GM23338 (cell line): ENCODE measurements at regions not wholly inside any gene's neighbourhood (a gene's known extent, or its start where the extent isn't known, plus 50 kb on each side); places are given as distances from the start of the nearest gene placed in this dataset.

ENCODE experiments used
- ATAC-seq: fragments of 200-7000 bp; cut with Tn5 transposase; 3 replicates; pipeline ENCODE4 v1.9.1; 2020
- DNase-seq: peaks from one replicate; pipeline ENCODE4 v3.0.0-alpha.2; 2015; ENCODE audit warnings: low spot score
- H2AFZ ChIP-seq: fragments of 200-600 bp; sonication (generic); 2 replicates; pipeline ENCODE4 v1.8.0; 2016; ENCODE audit warnings: antibody characterized with exemption, mild to moderate bottlenecking, moderate library complexity
- H3F3A ChIP-seq: fragments of 200-600 bp; sonication (generic); replicated peaks from 2 replicates; pipeline ENCODE4 v1.8.0; 2017; ENCODE audit warnings: antibody characterized with exemption, mixed run types, low read depth
- H3K27ac ChIP-seq: fragments of 200-600 bp; sonication (generic); 2 replicates; pipeline ENCODE4 v1.6.1; 2016; ENCODE audit warnings: low read depth
- H3K27me3 ChIP-seq: fragments of 200-600 bp; sonication (generic); 2 replicates; pipeline ENCODE4 v1.8.0; 2016; ENCODE audit warnings: mild to moderate bottlenecking, mixed run types, moderate library complexity; ENCODE audit not compliant: insufficient read depth
- H3K36me3 ChIP-seq: fragments of 200-600 bp; sonication (generic); 2 replicates; pipeline ENCODE4 v1.8.0; 2016; ENCODE audit warnings: mild to moderate bottlenecking; ENCODE audit not compliant: insufficient read depth
- H3K4me1 ChIP-seq: fragments of 200-600 bp; sonication (generic); 2 replicates; pipeline ENCODE4 v1.8.0; 2016; ENCODE audit warnings: mild to moderate bottlenecking, moderate library complexity; ENCODE audit not compliant: insufficient read depth
- H3K4me2 ChIP-seq: fragments of 200-600 bp; sonication (generic); 2 replicates; pipeline ENCODE4 v1.7.1; 2017; ENCODE audit warnings: mixed run types
- H3K4me3 ChIP-seq: fragments of 200-600 bp; sonication (generic); 2 replicates; pipeline ENCODE4 v1.6.1; 2016; ENCODE audit warnings: mixed run types
- H3K79me2 ChIP-seq: fragments of 200-600 bp; sonication (generic); replicated peaks from 2 replicates; pipeline ENCODE4 v1.8.0; 2017; ENCODE audit warnings: mild to moderate bottlenecking; ENCODE audit not compliant: insufficient read depth
- H3K9me2 ChIP-seq: fragments of 200-600 bp; sonication (generic); 2 replicates; pipeline ENCODE4 v1.8.0; 2017; ENCODE audit not compliant: insufficient read depth
- H4K20me1 ChIP-seq: fragments of 200-600 bp; sonication (generic); replicated peaks from 2 replicates; pipeline ENCODE4 v1.8.0; 2017; ENCODE audit warnings: mild to moderate bottlenecking; ENCODE audit not compliant: insufficient read depth
- H3K27ac Mint-ChIP-seq: 2 replicates; pipeline ENCODE4 v1.8.0; 2020; ENCODE audit warnings: inconsistent platforms, mild to moderate bottlenecking, moderate library complexity, mixed read lengths
- H3K27me3 Mint-ChIP-seq: 3 replicates; pipeline ENCODE4 v1.8.0; 2022; ENCODE audit warnings: low read depth, mild to moderate bottlenecking, moderate library complexity, mixed read lengths, inconsistent platforms; ENCODE audit not compliant: insufficient read depth, poor library complexity
- H3K36me3 Mint-ChIP-seq: 3 replicates; pipeline ENCODE4 v1.8.0; 2021; ENCODE audit warnings: low read depth, mild to moderate bottlenecking, inconsistent platforms, moderate library complexity, mixed read lengths
- H3K4me1 Mint-ChIP-seq: 3 replicates; pipeline ENCODE4 v1.8.0; 2020; ENCODE audit warnings: mild to moderate bottlenecking, inconsistent platforms, mixed read lengths
- H3K4me3 Mint-ChIP-seq: 3 replicates; pipeline ENCODE4 v1.8.0; 2021; ENCODE audit warnings: moderate library complexity, mild to moderate bottlenecking, inconsistent platforms, mixed read lengths
- H3K9me3 Mint-ChIP-seq: 3 replicates; pipeline ENCODE4 v1.8.0; 2020; ENCODE audit warnings: moderate library complexity, mild to moderate bottlenecking, inconsistent platforms, mixed read lengths
- CREB1 ChIP-seq: fragments of 250-450 bp; sonication (Bioruptor Pico); IDR thresholded peaks from 2 replicates; pipeline ENCODE4 v1.5.0; 2020; ENCODE audit warnings: low read depth, mild to moderate bottlenecking, moderate library complexity
- EZH2 ChIP-seq: fragments of 200-600 bp; sonication (generic); IDR thresholded peaks from one replicate; pipeline ENCODE4 v1.8.0; 2017; ENCODE audit warnings: antibody characterized with exemption, mild to moderate bottlenecking, low read depth; ENCODE audit not compliant: unreplicated experiment
- EZH2phosphoT487 ChIP-seq: fragments of 200-600 bp; sonication (generic); IDR thresholded peaks from one replicate; pipeline ENCODE4 v1.8.1; 2018; ENCODE audit warnings: antibody characterized with exemption; ENCODE audit not compliant: unreplicated experiment
- JUNB ChIP-seq: IDR thresholded peaks from one replicate; pipeline ENCODE4 v1.6.1; 2016; ENCODE audit warnings: antibody characterized with exemption; ENCODE audit not compliant: unreplicated experiment
- NANOG ChIP-seq: IDR thresholded peaks from 2 replicates; pipeline ENCODE4 v1.6.1; 2016; ENCODE audit warnings: antibody characterized with exemption, borderline replicate concordance
- STAT1 ChIP-seq: IDR thresholded peaks from one replicate; pipeline ENCODE4 v1.6.1; 2016; ENCODE audit warnings: antibody characterized with exemption; ENCODE audit not compliant: unreplicated experiment
- ZNF114 ChIP-seq: fragments of 250-450 bp; sonication (Bioruptor Pico); IDR thresholded peaks from 2 replicates; pipeline ENCODE4 v1.5.0; 2020; ENCODE audit warnings: mild to moderate bottlenecking, moderate library complexity
- TF ChIP-seq, protein P1 (sequence below): IDR thresholded peaks from one replicate; pipeline ENCODE4 v1.6.1; 2018; ENCODE audit warnings: antibody characterized with exemption; ENCODE audit not compliant: unreplicated experiment
- TF ChIP-seq, protein P2 (sequence below): IDR thresholded peaks from 2 replicates; pipeline ENCODE4 v1.6.1; 2016; ENCODE audit warnings: antibody characterized with exemption

DNA sequence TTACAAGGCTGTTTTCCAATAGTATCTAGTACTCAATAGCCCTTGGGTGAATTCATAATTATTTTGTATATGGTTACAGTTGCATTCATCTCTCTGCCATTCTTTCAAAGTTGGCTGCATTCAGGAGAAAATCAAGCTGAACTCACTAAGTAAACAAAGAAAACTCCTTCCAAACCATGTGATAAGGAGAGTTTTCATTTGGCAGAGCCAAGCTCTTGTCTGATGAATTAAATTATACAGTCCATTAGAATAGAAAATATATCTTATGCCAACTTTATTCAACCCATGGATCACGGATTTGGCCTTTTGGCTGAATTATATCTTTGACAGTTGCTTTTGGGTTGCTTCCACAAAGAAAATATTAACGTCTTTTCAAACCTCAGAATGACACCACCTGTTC is 272.3 kb upstream of the ROBO1 start:
- no peaks in the 10 kb centered on the region for H3F3A ChIP-seq
- peaks cover 8% of the 10 kb centered on the region; the same call in 2 of the 3 replicates for H3K4me1 Mint-ChIP-seq
- DNase-seq (no peak), ATAC-seq (no peak)
- no peak overlapping the region for H3K4me3 Mint-ChIP-seq
- H3K27ac Mint-ChIP-seq: no peak overlapping the region
- no peak overlapping the region for H3K4me3 ChIP-seq
- peaks cover 6% of the 10 kb centered on the region; the same call in 1 of the 2 replicates for H3K4me1 ChIP-seq
- no peaks in the 10 kb centered on the region for H4K20me1 ChIP-seq
- H3K9me2 ChIP-seq: 0 out of 2 replicates have a peak, but pooled peaks cover 5% of the 10 kb centered on the region
- H3K27me3 Mint-ChIP-seq: no peaks in the 10 kb centered on the region
- H3K79me2 ChIP-seq: no peaks in the 10 kb centered on the region
- H2AFZ ChIP-seq: no peak overlapping the region
- no peak overlapping the region for H3K27ac ChIP-seq
- H3K27me3 ChIP-seq: no peaks in the 10 kb centered on the region
- H3K4me2 ChIP-seq: no peak overlapping the region
- no peaks in the 10 kb centered on the region for H3K36me3 ChIP-seq
- no peaks in the 10 kb centered on the region for H3K9me3 Mint-ChIP-seq
- H3K36me3 Mint-ChIP-seq: no peaks in the 10 kb centered on the region
- TF ChIP-seq, protein P1, sequence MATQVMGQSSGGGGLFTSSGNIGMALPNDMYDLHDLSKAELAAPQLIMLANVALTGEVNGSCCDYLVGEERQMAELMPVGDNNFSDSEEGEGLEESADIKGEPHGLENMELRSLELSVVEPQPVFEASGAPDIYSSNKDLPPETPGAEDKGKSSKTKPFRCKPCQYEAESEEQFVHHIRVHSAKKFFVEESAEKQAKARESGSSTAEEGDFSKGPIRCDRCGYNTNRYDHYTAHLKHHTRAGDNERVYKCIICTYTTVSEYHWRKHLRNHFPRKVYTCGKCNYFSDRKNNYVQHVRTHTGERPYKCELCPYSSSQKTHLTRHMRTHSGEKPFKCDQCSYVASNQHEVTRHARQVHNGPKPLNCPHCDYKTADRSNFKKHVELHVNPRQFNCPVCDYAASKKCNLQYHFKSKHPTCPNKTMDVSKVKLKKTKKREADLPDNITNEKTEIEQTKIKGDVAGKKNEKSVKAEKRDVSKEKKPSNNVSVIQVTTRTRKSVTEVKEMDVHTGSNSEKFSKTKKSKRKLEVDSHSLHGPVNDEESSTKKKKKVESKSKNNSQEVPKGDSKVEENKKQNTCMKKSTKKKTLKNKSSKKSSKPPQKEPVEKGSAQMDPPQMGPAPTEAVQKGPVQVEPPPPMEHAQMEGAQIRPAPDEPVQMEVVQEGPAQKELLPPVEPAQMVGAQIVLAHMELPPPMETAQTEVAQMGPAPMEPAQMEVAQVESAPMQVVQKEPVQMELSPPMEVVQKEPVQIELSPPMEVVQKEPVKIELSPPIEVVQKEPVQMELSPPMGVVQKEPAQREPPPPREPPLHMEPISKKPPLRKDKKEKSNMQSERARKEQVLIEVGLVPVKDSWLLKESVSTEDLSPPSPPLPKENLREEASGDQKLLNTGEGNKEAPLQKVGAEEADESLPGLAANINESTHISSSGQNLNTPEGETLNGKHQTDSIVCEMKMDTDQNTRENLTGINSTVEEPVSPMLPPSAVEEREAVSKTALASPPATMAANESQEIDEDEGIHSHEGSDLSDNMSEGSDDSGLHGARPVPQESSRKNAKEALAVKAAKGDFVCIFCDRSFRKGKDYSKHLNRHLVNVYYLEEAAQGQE: no peak
- no peak for TF ChIP-seq CREB1 (CRISPR knock-in tag)
- TF ChIP-seq EZH2phosphoT487: no peak
- TF ChIP-seq ZNF114 (CRISPR knock-in tag): no peak
- no peak for TF ChIP-seq STAT1

DNA sequence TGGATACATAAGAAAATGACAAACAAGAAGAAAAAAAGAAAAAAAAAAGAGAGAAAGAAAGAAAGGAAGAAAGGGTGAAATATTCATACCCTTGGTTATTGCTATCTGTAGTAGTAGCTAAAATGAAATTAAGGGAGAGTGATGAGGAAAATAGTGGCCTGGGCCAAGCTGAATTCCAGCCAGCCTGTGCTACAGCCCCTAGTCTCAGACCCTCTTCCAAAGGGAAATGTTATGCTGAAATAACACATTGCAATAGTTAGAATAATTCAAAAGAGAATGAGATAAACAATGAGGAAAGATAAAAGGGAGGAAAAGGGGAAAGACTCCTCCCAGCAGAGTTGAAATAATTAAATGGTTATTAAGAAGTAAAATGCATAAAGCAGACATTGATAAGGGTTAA is 268.4 kb upstream of the ROBO1 start:
- ATAC-seq (no peak), DNase-seq (no peak)
- H3K27ac ChIP-seq: no peak overlapping the region
- no peak overlapping the region for H3K4me3 Mint-ChIP-seq
- TF ChIP-seq, protein P2, sequence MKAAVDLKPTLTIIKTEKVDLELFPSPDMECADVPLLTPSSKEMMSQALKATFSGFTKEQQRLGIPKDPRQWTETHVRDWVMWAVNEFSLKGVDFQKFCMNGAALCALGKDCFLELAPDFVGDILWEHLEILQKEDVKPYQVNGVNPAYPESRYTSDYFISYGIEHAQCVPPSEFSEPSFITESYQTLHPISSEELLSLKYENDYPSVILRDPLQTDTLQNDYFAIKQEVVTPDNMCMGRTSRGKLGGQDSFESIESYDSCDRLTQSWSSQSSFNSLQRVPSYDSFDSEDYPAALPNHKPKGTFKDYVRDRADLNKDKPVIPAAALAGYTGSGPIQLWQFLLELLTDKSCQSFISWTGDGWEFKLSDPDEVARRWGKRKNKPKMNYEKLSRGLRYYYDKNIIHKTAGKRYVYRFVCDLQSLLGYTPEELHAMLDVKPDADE: no peak
- no peak for TF ChIP-seq NANOG
- no peak for TF ChIP-seq EZH2
- no peak for TF ChIP-seq EZH2phosphoT487
- no peak for TF ChIP-seq CREB1 (CRISPR knock-in tag)
- TF ChIP-seq JUNB: no peak
- no peak for TF ChIP-seq STAT1
- TF ChIP-seq, protein P1: no peak
- no peaks in the 10 kb centered on the region for H3F3A ChIP-seq
- no peak overlapping the region for H3K27ac Mint-ChIP-seq
- H3K27me3 ChIP-seq: no peaks in the 10 kb centered on the region
- no peaks in the 10 kb centered on the region for H3K4me1 Mint-ChIP-seq
- H2AFZ ChIP-seq: no peak overlapping the region
- no peaks in the 10 kb centered on the region for H3K36me3 ChIP-seq
- H3K79me2 ChIP-seq: no peaks in the 10 kb centered on the region
- H4K20me1 ChIP-seq: no peaks in the 10 kb centered on the region
- no peak overlapping the region for H3K4me2 ChIP-seq
- H3K4me1 ChIP-seq: no peaks in the 10 kb centered on the region
- 0 out of 2 replicates have a peak, but pooled peaks cover 5% of the 10 kb centered on the region for H3K9me2 ChIP-seq
- H3K9me3 Mint-ChIP-seq: no peaks in the 10 kb centered on the region
- no peaks in the 10 kb centered on the region for H3K27me3 Mint-ChIP-seq
- H3K36me3 Mint-ChIP-seq: no peaks in the 10 kb centered on the region
- no peak overlapping the region for H3K4me3 ChIP-seq
